ENCODE measurements at regions not wholly inside any gene's neighbourhood (a gene's known extent, or its start where the extent isn't known, plus 50 kb on each side); places are given as distances from the start of the nearest gene placed in this dataset.

DNA sequence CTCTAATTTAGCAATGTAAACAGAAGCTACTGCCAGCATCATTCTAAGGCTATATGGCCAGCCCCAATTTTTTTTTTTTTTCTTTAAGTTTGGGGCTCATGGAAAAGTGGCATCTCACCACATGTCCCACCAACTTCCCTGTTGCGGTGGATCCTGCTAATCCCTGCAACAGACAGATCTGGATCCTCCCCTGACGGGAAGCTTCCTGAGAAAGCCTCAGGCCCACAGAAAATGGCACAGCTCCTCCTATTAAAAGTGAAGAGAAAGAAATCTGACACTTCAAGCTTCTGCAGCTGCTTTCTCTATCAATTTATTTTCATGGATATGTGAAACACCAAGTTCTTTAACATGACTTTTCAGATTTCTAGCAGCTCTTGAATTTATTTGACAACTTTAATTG, 433.8 kb upstream of the DCN start:
- no peak for TF ChIP-seq EZH2 (IDR thresholded peaks at IDR 0.05; ENCODE audit: insufficient read depth, low read length)
- no peak for TF ChIP-seq CTCF (IDR thresholded peaks at IDR 0.05; ENCODE audit: insufficient read depth, low read depth, low read length)
